DND-41 (cell line): ENCODE measurements at regions not wholly inside any gene's neighbourhood (a gene's known extent, or its start where the extent isn't known, plus 50 kb on each side); places are given as distances from the start of the nearest gene placed in this dataset.

Experiments used
- ATAC-seq: fragments of 200-7000 bp; cut with Tn5 transposase; 3 replicates; pipeline ENCODE4 v1.9.1; 2021; ENCODE audit warnings: low read depth; ENCODE audit not compliant: insufficient read depth
- DNase-seq: peaks from one replicate; pipeline ENCODE4 v3.0.0-alpha.2; 2020
- H2AFZ ChIP-seq: 2 replicates; pipeline ENCODE4 v1.6.0; 2012; ENCODE audit warnings: low read depth, low read length
- H3K27ac ChIP-seq: 2 replicates; pipeline ENCODE4 v1.5.1; 2012; ENCODE audit warnings: low read length, inconsistent platforms
- H3K27me3 ChIP-seq: fragments of 200-600 bp; sonication (generic); 2 replicates; pipeline ENCODE4 v1.6.0; 2012; ENCODE audit warnings: low read length, mild to moderate bottlenecking, inconsistent platforms; ENCODE audit not compliant: insufficient read depth, poor library complexity
- H3K36me3 ChIP-seq: 2 replicates; pipeline ENCODE4 v1.5.1; 2012; ENCODE audit warnings: low read length, inconsistent platforms; ENCODE audit not compliant: insufficient read depth
- H3K4me1 ChIP-seq: 2 replicates; pipeline ENCODE4 v1.5.1; 2012; ENCODE audit warnings: mild to moderate bottlenecking, low read length; ENCODE audit not compliant: insufficient read depth
- H3K4me2 ChIP-seq: 2 replicates; pipeline ENCODE4 v1.6.0; 2012; ENCODE audit warnings: mild to moderate bottlenecking, moderate library complexity, low read length, inconsistent platforms; ENCODE audit not compliant: insufficient read depth
- H3K4me3 ChIP-seq, 2 experiments: fragments of 200-600 bp in 1 of 2; shearing (Covaris generic) in 1 of 2; 2 replicates each; pipeline ENCODE4 v1.5.1; 2012 to 2016; ENCODE audit warnings: inconsistent platforms in 2 of 2, low read length in 2 of 2, mild to moderate bottlenecking in 2 of 2, low read depth in 1 of 2, moderate library complexity in 1 of 2
- H3K79me2 ChIP-seq: 2 replicates; pipeline ENCODE4 v1.6.0; 2012; ENCODE audit warnings: low read length, inconsistent platforms; ENCODE audit not compliant: insufficient read depth
- H3K9ac ChIP-seq: 2 replicates; pipeline ENCODE4 v1.6.0; 2012; ENCODE audit warnings: low read depth, mild to moderate bottlenecking, inconsistent platforms, low read length, moderate library complexity
- H3K9me3 ChIP-seq: 2 replicates; pipeline ENCODE4 v1.5.1; 2012; ENCODE audit warnings: low read length, moderate library complexity, mild to moderate bottlenecking, inconsistent platforms; ENCODE audit not compliant: insufficient read depth, severe bottlenecking
- H4K20me1 ChIP-seq: 2 replicates; pipeline ENCODE4 v1.6.0; 2012; ENCODE audit warnings: low read length; ENCODE audit not compliant: insufficient read depth
- EZH2 ChIP-seq: IDR thresholded peaks from 3 replicates; pipeline ENCODE4 v1.6.1; 2012; ENCODE audit warnings: borderline replicate concordance, low read depth, mild to moderate bottlenecking, moderate library complexity, low read length, inconsistent platforms; ENCODE audit not compliant: severe bottlenecking
- TF ChIP-seq, protein P1 (sequence below): IDR thresholded peaks from 2 replicates; pipeline ENCODE4 v1.5.1; 2012; ENCODE audit warnings: borderline replicate concordance, low read length, moderate library complexity, mild to moderate bottlenecking; ENCODE audit not compliant: poor library complexity, severe bottlenecking; ENCODE audit errors: extremely low read depth

DNA sequence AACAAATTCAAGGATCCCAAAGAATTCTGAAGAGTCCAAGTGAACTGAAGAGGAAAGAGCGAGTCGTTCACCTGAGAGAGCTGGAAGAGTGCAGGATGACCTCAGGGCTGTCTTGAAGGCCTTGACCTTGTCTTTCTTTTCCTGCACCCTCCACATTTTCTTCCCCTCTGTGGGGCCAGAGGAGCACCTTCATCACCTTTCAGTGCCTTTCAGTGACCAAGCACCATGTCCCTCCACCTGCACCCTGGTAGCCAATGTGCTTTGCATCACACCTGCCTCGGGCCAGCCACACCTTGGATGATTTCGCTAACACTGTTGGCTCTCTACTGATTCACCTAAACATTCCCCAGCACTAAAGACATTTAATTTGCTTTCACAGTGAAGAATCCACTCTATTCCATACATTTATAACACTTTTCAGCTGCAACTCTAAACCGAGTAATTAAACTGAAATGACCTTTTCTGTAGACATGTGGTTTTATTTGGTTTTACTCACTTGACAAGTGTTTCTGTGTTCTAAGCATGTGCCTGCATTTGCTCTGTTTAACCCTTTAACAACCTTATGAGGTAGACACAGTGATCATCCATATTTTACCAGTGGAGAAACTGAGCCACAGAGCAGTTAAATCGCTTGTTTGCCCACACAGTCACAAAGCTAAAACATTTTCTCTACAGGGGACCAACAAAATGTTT, 121.3 kb upstream of the CST7 start:
- ATAC-seq (no peak), DNase-seq (no peak)
- Histone ChIP-seq H2AFZ (no peak overlapping the region), H3K27me3 (no peaks in the 10 kb centered on the region), H3K4me1 (no peaks in the 10 kb centered on the region), H3K9me3 (no peaks in the 10 kb centered on the region), H3K27ac (no peak overlapping the region), H3K9ac (no peak overlapping the region), H3K4me3 (no peak overlapping the region), H3K79me2 (no peaks in the 10 kb centered on the region), H4K20me1 (no peaks in the 10 kb centered on the region), H3K36me3 (no peaks in the 10 kb centered on the region), H3K4me2 (no peak overlapping the region)
- TF ChIP-seq, protein P1, sequence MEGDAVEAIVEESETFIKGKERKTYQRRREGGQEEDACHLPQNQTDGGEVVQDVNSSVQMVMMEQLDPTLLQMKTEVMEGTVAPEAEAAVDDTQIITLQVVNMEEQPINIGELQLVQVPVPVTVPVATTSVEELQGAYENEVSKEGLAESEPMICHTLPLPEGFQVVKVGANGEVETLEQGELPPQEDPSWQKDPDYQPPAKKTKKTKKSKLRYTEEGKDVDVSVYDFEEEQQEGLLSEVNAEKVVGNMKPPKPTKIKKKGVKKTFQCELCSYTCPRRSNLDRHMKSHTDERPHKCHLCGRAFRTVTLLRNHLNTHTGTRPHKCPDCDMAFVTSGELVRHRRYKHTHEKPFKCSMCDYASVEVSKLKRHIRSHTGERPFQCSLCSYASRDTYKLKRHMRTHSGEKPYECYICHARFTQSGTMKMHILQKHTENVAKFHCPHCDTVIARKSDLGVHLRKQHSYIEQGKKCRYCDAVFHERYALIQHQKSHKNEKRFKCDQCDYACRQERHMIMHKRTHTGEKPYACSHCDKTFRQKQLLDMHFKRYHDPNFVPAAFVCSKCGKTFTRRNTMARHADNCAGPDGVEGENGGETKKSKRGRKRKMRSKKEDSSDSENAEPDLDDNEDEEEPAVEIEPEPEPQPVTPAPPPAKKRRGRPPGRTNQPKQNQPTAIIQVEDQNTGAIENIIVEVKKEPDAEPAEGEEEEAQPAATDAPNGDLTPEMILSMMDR, result no peak
- no peak for TF ChIP-seq EZH2

DNA sequence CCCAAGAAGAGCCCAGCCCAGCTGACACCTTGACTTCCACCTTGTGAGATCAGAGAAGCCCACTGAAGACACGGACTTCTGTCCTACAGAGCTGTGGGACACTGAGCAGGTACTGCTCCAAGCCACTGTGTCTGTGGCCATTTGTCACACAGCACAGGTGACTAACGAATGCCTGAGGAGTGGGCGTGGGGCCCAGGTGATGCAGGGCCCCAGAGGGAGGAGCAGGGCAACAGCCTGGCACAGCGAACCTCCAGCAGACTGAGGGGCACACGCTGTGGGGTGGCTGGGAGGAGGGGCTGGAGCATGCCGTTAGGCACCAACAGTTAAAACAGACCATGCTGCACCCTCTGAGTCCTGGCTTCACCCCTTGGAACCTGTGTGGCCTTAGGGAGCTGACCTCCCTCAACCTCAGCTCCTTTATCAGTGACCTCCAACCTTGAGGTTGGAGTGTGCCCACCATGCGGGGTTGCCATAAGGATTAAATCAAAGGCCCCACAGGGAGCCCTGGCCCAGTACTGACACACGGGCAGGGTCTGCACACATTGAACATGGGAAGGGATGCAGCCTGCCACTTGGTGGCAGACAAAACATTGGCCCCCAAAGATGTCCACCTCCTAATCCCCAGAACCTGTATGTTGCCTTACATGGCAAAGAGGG, 119.9 kb upstream of the CST7 start:
- Histone ChIP-seq H3K9me3 (no peaks in the 10 kb centered on the region), H3K4me3 (no peak overlapping the region), H2AFZ (no peak overlapping the region), H3K79me2 (no peaks in the 10 kb centered on the region), H3K27me3 (no peaks in the 10 kb centered on the region), H3K9ac (no peak overlapping the region), H3K4me1 (no peaks in the 10 kb centered on the region), H3K27ac (no peak overlapping the region), H3K36me3 (no peaks in the 10 kb centered on the region), H4K20me1 (no peaks in the 10 kb centered on the region), H3K4me2 (no peak overlapping the region)
- DNase-seq, result no peak
- no peak for ATAC-seq
- TF ChIP-seq, protein P1, result peak; percentile 7
- no peak for TF ChIP-seq EZH2

DNA sequence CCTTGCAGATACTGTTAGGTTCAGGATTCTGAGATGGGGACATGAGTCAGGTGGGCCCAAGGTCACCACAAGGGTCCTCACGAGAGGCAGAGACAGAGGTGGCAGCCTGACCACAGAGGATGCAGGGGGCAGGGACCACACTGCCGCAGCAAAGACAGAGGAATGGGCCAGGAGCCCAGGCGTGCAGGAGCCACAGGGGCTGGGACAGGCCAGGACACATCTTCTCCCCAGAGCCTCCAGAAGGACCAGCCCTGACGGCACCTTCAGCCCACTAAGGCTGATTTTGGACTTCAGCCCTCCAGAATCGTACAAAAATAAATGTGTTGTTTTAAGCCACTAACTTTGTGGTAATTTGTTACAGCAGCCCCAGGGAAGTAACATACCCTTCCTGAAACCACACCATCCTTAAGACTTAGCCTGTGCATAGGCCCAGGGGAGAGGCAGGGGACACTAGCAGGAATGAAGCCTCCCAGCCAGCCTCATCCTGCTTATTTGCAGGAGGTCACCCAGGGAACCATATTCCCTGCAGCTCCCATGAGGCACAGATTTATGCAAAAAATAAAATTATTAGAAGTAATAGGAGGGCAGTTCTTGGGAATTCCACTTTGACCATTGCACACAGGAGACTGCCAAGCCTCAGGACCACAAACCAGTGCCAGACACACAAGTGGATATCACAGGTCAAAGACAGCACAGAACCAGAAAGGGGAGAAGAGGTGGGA, 119.3 kb upstream of the CST7 start:
- no peak overlapping the region for H3K9ac ChIP-seq
- H3K36me3 ChIP-seq, result no peaks in the 10 kb centered on the region
- TF ChIP-seq EZH2, result no peak
- TF ChIP-seq, protein P1, result no peak
- DNase-seq, result no peak
- no peaks in the 10 kb centered on the region for H3K9me3 ChIP-seq
- H3K4me3 ChIP-seq, result no peak overlapping the region
- H3K4me2 ChIP-seq, result no peak overlapping the region
- H2AFZ ChIP-seq, result no peak overlapping the region
- no peaks in the 10 kb centered on the region for H3K27me3 ChIP-seq
- H4K20me1 ChIP-seq, result no peaks in the 10 kb centered on the region
- no peaks in the 10 kb centered on the region for H3K79me2 ChIP-seq
- H3K27ac ChIP-seq, result no peak overlapping the region
- ATAC-seq, result no peak
- no peaks in the 10 kb centered on the region for H3K4me1 ChIP-seq
